ENCODE measurements at regions not wholly inside any gene's neighbourhood (a gene's known extent, or its start where the extent isn't known, plus 50 kb on each side); places are given as distances from the start of the nearest gene placed in this dataset.

GRCh38 chr17:33948309-33948708 is 306.8 kb upstream of the CCL2 start:
- no peak for DNase-seq (ENCODE audit: insufficient read length, low spot score, missing footprints)
- no peak overlapping the region for H3K4me3 ChIP-seq (ENCODE audit: insufficient read depth, low read length)
- H3K9me3 ChIP-seq (ENCODE audit: low read depth, low read length): no peaks in the 10 kb centered on the region
- no peak overlapping the region for H3K4me2 ChIP-seq (ENCODE audit: insufficient read depth, low read length)
- H3K36me3 ChIP-seq (ENCODE audit: insufficient read depth, low read length): no peaks in the 10 kb centered on the region
- H3K79me2 ChIP-seq (ENCODE audit: insufficient read depth, low read length): no peaks in the 10 kb centered on the region
- H3K27me3 ChIP-seq (ENCODE audit: insufficient read depth, low read length): no peaks in the 10 kb centered on the region
- H2AFZ ChIP-seq (ENCODE audit: low read length): no peak overlapping the region
- no peaks in the 10 kb centered on the region for H4K20me1 ChIP-seq (ENCODE audit: insufficient read depth, low read length)
- no peak for TF ChIP-seq CTCF (IDR thresholded peaks at IDR 0.05; ENCODE audit: extremely low read depth, low read depth, low read length)
- no peak overlapping the region for H3K27ac ChIP-seq (ENCODE audit: low read depth, low read length)
- no peaks in the 10 kb centered on the region for H3K4me1 ChIP-seq (ENCODE audit: insufficient read depth, low read length)

GRCh38 chr17:33949100-33949499 is 306.0 kb upstream of the CCL2 start:
- H2AFZ ChIP-seq (ENCODE audit: low read length): no peak overlapping the region
- TF ChIP-seq CTCF (IDR thresholded peaks at IDR 0.05; ENCODE audit: extremely low read depth, low read depth, low read length): no peak
- no peaks in the 10 kb centered on the region for H3K9me3 ChIP-seq (ENCODE audit: low read depth, low read length)
- H3K4me1 ChIP-seq (ENCODE audit: insufficient read depth, low read length): no peaks in the 10 kb centered on the region
- no peak overlapping the region for H3K4me3 ChIP-seq (ENCODE audit: insufficient read depth, low read length)
- H4K20me1 ChIP-seq (ENCODE audit: insufficient read depth, low read length): no peaks in the 10 kb centered on the region
- no peak for DNase-seq (ENCODE audit: insufficient read length, low spot score, missing footprints)
- H3K4me2 ChIP-seq (ENCODE audit: insufficient read depth, low read length): no peak overlapping the region
- no peaks in the 10 kb centered on the region for H3K36me3 ChIP-seq (ENCODE audit: insufficient read depth, low read length)
- no peaks in the 10 kb centered on the region for H3K27me3 ChIP-seq (ENCODE audit: insufficient read depth, low read length)
- H3K27ac ChIP-seq (ENCODE audit: low read depth, low read length): no peak overlapping the region
- H3K79me2 ChIP-seq (ENCODE audit: insufficient read depth, low read length): no peaks in the 10 kb centered on the region

GRCh38 chr17:33950061-33950460 is 305.0 kb upstream of the CCL2 start:
- DNase-seq (ENCODE audit: insufficient read length, low spot score, missing footprints): no peak
- H3K79me2 ChIP-seq (ENCODE audit: insufficient read depth, low read length): no peaks in the 10 kb centered on the region
- H2AFZ ChIP-seq (ENCODE audit: low read length): no peak overlapping the region
- H3K9me3 ChIP-seq (ENCODE audit: low read depth, low read length): no peaks in the 10 kb centered on the region
- H3K36me3 ChIP-seq (ENCODE audit: insufficient read depth, low read length): no peaks in the 10 kb centered on the region
- H3K27me3 ChIP-seq (ENCODE audit: insufficient read depth, low read length): no peaks in the 10 kb centered on the region
- no peak for TF ChIP-seq CTCF (IDR thresholded peaks at IDR 0.05; ENCODE audit: extremely low read depth, low read depth, low read length)
- H3K27ac ChIP-seq (ENCODE audit: low read depth, low read length): no peak overlapping the region
- H3K4me1 ChIP-seq (ENCODE audit: insufficient read depth, low read length): no peaks in the 10 kb centered on the region
- H4K20me1 ChIP-seq (ENCODE audit: insufficient read depth, low read length): no peaks in the 10 kb centered on the region
- H3K4me3 ChIP-seq (ENCODE audit: insufficient read depth, low read length): no peak overlapping the region
- H3K4me2 ChIP-seq (ENCODE audit: insufficient read depth, low read length): no peak overlapping the region

- Histone ChIP-seq H3K4me1 (ENCODE audit: insufficient read depth, low read length) (no peaks in the 10 kb centered on the region), H3K36me3 (ENCODE audit: insufficient read depth, low read length) (no peaks in the 10 kb centered on the region), H3K27me3 (ENCODE audit: insufficient read depth, low read length) (no peaks in the 10 kb centered on the region), H4K20me1 (ENCODE audit: insufficient read depth, low read length) (no peaks in the 10 kb centered on the region), H3K27ac (ENCODE audit: low read depth, low read length) (no peak overlapping the region), H3K4me3 (ENCODE audit: insufficient read depth, low read length) (no peak overlapping the region), H3K79me2 (ENCODE audit: insufficient read depth, low read length) (no peaks in the 10 kb centered on the region), H3K9me3 (ENCODE audit: low read depth, low read length) (no peaks in the 10 kb centered on the region), H3K4me2 (ENCODE audit: insufficient read depth, low read length) (no peak overlapping the region), H2AFZ (ENCODE audit: low read length) (no peak overlapping the region)
- DNase-seq (ENCODE audit: insufficient read length, low spot score, missing footprints): no peak
- no peak for TF ChIP-seq CTCF (IDR thresholded peaks at IDR 0.05; ENCODE audit: extremely low read depth, low read depth, low read length)
Measured at GRCh38 chr17:33952425-33952824, 302.7 kb upstream of the CCL2 start.
